ENCODE measurements at regions not wholly inside any gene's neighbourhood (a gene's known extent, or its start where the extent isn't known, plus 50 kb on each side); places are given as distances from the start of the nearest gene placed in this dataset.
"Not testable (repeated sequence)": the region's sequence is repeated elsewhere in the genome, so short reads cannot be mapped to it uniquely, and the experiment has no call there.

- DNase-seq = not testable (repeated sequence)
Observed at GRCh38 chr12:83929792-83930191, 982.8 kb downstream of the SLC6A15 start.

- no peak for DNase-seq
Observed at GRCh38 chr12:83920821-83921547, 991.6 kb downstream of the SLC6A15 start.

GRCh38 chr12:83919081-83919480 lies 993.5 kb downstream of the SLC6A15 start:
- DNase-seq = no peak

GRCh38 chr12:83904175-83904574 lies 1008.4 kb downstream of the SLC6A15 start:
- no peak for DNase-seq

- DNase-seq = no peak
Observed at GRCh38 chr12:83896416-83896815, 1016.2 kb downstream of the SLC6A15 start.

GRCh38 chr12:83893101-83893500 lies 1019.5 kb downstream of the SLC6A15 start:
- DNase-seq = no peak

GRCh38 chr12:83889745-83890144 lies 1022.9 kb downstream of the SLC6A15 start:
- DNase-seq = no peak

- no peak for DNase-seq
Observed at GRCh38 chr12:83886479-83886878, 1026.1 kb downstream of the SLC6A15 start.

GRCh38 chr12:83870921-83871599 lies 1041.5 kb downstream of the SLC6A15 start:
- not testable (repeated sequence) for DNase-seq

- DNase-seq = no peak
Observed at GRCh38 chr12:83866477-83866876, 1046.1 kb downstream of the SLC6A15 start.

- no peak for DNase-seq
Observed at GRCh38 chr12:83865431-83865830, 1047.2 kb downstream of the SLC6A15 start.

- no peak for DNase-seq
Observed at GRCh38 chr12:83864054-83864453, 1048.5 kb downstream of the SLC6A15 start.

- DNase-seq = no peak
Observed at GRCh38 chr12:83859021-83859420, 1053.6 kb downstream of the SLC6A15 start.

- DNase-seq = no peak
Observed at GRCh38 chr12:83856803-83857202, 1055.8 kb downstream of the SLC6A15 start.

GRCh38 chr12:83850531-83850930 lies 1062.1 kb downstream of the SLC6A15 start:
- no peak for DNase-seq

GRCh38 chr12:83848702-83849101 lies 1063.9 kb downstream of the SLC6A15 start:
- no peak for DNase-seq

- DNase-seq = no peak
Observed at GRCh38 chr12:83843541-83843940, 1069.1 kb downstream of the SLC6A15 start.

GRCh38 chr12:83841620-83842019 lies 1071.0 kb downstream of the SLC6A15 start:
- DNase-seq = no peak

GRCh38 chr12:83827860-83828259 lies 1084.7 kb downstream of the SLC6A15 start:
- no peak for DNase-seq

- no peak for DNase-seq
Observed at GRCh38 chr12:83827193-83827592, 1085.4 kb downstream of the SLC6A15 start.

GRCh38 chr12:83826112-83826511 lies 1086.5 kb downstream of the SLC6A15 start:
- no peak for DNase-seq

GRCh38 chr12:83823386-83824045 lies 1089.1 kb downstream of the SLC6A15 start:
- no peak for DNase-seq

- no peak for DNase-seq
Observed at GRCh38 chr12:83821967-83822366, 1090.6 kb downstream of the SLC6A15 start.
